ENCODE measurements at regions not wholly inside any gene's neighbourhood (a gene's known extent, or its start where the extent isn't known, plus 50 kb on each side); places are given as distances from the start of the nearest gene placed in this dataset.

DNA sequence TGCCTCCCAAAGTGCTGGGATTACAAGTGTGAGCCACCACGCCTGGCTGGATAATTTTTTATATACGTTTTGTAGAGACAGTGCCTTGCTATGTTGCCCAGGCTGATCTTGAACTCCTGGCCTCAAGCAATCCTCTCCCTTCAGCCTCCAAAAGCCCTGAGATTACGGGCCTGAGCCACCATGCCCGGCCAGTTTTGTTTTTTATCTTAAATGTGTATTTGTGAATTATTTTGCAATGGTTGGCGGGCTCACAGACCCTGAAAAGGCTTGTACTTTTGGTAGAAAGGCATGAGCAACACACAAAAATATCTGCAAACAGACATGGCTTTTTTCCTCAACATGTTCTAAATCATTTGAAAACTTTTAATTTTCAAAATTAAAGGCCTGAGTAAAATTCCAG, 73.4 kb upstream of the TMEM18 start:
- no peak for DNase-seq

DNA sequence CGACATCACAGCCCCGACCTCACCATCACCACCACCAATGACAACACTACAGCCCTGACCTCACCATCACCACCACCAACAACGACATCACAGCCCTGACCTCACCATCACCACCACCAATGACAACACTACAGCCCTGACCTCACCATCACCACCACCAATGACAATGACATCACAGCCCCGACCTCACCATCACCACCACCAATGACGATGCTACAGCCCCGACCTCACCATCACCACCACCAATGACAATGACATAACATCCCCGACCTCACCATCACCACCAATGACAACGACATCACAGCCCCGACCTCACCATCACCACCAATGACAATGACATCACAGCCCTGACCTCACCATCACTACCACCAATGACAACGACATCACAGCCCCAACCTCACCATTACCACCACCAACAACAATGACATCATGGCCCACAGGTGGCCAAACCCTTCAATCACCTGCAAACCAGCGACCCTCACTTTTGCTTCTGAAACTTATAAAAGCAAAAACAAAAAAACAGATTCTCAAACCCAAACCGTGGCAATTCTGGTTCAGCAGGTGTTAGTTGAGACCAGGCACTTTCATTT, 70.7 kb upstream of the TMEM18 start:
- DNase-seq, result no peak

DNA sequence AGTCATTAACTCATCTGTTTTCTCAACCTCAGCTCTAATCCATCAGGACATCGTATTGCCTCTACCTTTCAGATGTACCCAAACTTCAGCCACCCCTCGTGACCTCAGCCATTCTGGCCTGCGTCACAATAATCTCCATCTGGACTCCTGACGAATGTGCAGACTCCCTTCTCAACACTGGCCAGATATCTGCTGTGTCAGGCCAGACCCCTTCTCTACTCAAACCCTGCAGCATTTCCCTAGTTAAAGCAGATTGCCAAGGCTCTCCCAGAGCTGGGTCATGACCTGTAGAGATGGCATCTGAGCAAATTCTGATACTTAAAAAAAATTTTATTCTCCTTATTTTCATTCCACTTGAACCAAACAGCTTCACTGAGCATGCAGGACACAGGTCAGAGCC, 69.5 kb upstream of the TMEM18 start:
- no peak for DNase-seq

DNA sequence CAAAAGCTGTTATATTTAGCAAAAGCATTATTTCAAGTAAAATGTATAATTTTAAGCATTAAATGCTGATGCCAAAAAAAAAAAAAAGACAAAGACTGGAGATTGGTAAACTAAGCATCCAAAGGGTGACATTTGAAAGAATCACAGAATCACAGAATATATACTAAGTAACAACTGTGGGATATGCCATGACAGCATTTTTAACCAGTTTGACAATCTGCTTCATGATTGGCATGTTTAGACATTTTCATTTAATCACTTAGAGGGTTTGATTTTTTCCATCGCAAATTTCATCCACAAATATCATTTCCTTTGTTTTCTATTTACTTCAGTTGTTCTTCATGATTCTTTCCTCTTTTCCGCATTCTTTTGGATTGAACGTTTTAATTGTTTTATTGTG, 66.9 kb upstream of the TMEM18 start:
- no peak for DNase-seq

DNA sequence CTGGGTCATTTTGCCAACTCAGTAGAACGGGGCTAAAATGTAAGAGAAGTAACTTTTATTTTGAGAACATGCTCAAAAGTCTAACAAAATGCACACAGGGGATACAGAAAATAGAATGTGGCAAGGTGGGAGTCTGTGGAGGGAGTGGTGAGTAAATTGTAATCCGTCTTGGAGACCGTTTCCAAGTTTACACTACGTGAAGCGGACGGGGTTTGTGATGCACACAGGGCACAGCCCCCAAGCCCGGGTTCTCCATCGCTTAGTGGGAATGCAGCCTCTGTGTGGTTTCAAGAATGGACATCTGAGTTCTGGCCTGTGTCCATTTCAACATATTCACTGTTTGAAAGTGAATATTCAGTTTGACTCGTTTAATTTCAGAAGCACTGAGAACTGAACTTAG, 65.0 kb upstream of the TMEM18 start:
- no peak for DNase-seq

DNA sequence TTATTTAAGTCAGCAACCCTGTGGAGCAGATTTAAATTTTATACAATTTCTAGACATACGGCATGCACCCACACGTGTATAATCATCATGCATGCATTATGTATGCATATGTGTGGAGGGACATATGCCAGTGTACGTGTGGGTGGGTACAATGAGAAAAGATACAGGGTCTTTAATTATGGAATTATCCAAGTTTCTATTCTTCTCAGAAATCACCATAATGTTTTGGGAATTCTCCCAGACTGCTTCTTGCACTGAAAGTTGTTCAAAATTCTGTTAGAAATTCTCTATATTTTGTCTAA, 63.9 kb upstream of the TMEM18 start:
- no peak for DNase-seq

DNA sequence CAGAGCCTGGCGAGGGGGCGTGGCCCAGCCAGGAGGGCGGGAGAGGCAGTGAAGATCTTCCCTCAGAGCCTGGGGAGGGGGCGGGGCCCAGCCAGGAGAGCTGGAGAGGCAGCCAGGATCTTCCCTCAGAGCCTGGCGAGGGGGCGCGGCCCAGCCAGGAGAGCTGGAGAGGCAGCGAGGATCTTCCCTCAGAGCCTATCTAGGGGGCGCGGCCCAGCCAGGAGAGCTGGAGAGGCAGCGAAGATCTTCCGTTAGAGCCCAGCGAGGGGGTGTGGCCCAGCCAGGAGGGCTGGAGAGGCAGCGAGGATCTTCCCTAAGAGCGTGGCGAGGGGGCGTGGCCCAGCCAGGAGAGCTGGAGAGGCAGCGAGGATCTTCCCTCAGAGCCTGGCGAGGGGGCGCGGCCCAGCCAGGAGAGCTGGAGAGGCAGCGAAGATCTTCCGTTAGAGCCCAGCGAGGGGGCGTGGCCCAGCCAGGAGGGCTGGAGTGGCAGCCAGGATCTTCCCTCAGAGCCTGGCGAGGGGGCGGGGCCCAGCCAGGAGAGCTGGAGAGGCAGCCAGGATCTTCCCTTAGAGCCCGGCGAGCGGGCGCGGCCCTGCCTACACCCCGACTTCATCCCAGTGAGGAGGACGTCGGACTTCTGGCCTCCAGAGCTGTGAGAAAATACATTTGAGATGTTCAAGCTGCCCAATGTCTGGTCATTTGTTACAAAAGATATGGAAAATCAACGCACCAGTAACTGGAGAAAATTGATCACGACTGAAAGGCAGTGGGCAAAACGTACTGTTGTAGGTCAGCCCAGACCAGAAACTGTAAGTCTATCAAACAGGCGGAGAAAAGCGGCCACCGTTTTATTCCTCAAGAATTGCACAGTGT, 63.4 kb upstream of the TMEM18 start:
- peak; percentile 38 to 83 (median 76) for DNase-seq

DNA sequence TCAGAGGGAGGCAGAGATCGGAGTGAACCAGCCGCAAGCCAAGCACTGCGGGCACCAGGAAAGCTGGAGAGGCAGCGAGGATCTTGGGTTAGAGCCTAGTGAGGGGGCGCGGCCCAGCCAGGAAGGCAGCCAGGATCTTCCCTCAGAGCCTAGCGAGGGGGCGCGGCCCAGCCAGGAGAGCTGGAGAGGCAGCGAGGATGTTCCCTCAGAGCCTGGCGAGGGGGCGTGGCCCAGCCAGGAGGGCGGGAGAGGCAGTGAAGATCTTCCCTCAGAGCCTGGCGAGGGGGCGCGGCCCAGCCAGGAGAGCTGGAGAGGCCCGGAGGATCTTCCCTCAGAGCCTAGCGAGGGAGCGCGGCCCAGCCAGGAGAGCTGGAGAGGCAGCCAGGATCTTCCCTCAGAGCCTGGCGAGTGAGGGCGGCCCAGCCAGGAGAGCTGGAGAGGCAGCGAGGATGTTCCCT, 62.7 kb upstream of the TMEM18 start:
- DNase-seq, result peak in 1 of 3 donors; percentile 42

DNA sequence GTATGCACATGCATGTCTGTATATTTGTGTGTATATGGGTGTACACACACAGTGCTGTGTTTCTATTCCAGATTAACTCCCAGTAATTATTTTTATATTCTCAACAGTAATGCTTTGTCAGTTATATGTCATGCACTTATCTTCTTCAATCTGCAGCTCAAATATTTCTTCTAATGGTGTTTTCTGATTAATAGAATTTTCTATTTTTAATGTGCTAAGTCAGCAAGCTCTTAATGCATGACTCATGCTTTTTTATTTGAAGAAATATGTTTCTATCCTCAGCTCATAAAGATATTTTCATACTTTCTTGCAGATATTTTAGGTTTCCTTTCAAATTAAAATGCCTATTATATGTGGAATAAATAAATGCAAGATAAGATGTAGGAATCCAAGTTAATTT, 59.7 kb upstream of the TMEM18 start:
- no peak for DNase-seq

DNA sequence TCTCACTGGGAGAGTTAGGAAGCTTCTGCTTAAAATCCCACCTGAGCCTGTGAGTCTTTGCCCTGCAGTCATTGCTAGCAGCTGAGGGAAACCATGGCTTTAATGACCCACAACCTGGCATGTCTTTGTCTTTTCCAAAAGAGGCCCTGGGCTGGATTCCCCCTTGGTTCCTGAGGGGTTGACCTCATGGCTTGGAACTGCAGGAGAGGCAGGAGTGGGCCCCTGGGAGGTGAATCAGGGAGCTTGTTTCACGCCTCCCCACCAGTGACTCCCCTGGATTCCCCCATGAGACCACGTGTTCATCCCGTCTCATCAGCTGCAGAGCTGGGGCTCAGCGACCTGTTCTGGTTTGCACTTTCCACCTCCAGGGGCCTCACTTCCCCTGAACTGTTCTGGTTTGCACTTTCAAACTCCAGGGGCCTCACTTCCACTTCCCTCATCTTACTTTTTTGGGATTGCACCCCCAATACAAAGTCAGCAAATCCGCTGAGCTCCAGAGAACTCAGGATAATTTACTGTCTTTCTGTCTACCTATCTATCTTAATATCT, 58.5 kb upstream of the TMEM18 start:
- DNase-seq, result peak in 1 of 3 donors; percentile 10

DNA sequence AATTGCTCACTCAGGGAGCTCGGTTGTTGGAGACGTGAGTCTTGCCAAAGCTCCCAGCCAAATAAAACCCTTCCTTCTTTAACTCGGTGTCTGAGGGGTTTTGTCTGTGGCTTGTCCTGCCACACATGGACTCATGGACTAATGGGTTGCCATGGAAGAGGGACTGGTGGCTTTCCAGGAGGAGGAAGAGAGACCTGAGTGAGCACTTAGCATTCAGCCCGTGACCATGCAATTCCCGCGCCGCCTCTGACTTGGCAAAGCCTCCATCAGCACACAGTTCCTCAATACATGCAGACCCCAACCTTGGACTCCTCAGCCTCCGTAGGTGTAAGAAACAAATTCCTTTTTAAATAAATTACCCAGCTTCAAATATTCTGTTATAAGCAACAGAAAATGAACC, 57.3 kb upstream of the TMEM18 start:
- DNase-seq, result no peak

DNA sequence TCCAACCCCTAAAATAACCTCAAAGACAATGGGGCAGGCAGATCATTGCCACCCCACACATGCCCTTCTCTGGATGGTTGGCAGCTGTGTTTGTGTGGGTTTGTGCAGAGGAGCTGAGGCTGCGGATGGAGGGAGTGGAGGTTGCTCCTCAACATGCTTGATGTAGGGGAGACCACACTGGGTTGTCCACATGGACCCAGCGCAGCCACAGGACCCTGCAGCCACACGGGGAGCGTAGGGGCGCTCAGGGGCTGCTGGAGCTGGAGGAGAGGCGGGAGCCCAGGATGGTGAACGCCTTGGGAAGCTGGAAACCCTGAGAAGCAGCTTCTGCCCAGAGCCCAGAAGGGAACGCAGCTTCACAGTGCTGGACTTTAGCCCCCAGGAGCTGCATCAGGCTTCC, 56.3 kb upstream of the TMEM18 start:
- no peak for DNase-seq

DNA sequence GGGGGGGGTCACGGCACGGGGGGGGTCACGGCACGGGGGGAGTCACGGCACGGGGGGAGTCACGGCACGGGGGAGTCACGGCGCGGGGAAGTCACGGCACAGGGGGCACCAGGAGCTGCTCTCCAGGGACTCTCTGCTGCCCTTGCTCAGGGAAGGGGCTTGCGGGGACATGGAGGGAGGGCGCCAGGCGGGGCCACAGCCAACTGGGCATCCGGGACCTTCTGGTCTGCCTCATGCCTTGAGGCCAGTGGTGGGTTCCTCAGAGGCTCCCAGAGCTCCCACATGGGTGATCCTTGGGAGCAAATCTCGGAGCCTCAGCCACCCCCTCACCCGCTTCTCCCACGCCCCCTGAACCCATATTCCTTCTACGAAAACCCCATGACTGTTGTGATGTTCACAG, 55.8 kb upstream of the TMEM18 start:
- DNase-seq, result no peak

DNA sequence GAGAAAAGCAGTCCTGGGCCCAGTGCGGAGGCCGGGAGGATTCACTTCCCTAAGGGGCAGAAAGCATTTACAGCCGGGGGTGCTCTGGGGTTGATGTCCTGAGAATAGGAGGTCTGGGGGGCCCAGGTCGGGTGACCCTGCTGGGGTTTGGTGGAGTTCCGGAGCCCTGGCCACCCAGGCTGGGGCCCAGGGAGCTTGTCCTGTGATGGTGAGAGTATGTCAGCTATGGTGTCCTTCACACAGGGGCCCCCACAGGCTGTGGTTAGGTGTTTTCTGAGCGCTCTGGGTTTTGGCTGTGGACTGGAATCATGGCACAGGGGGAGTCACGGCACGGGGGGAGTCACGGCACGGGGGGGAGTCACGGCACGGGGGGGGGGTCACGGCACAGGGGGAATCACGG, 54.5 kb upstream of the TMEM18 start:
- DNase-seq, result peak in 1 of 3 donors; percentile 6

DNA sequence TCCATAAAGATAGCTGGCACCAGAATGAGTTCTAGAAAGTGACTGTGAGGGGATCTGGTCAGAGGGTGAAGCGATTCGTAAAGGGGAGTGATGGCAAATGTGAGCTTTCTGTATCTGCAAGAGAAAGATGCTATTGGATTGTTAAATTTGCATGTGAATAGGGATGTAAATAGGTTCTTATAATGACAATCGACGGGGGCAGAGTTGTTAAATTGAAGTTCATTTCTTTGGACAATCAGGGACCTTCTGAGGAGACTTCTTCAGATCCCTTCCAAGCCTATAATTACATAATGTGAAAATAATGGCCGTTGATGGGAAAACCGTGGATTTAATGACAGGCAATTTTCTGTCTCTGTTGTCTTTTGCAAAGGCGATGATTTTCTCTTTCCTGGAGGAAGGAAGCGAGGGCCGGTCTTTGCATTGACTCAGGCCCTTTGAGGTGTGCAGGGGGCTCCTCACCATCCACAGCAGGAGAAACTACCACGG, 52.2 kb upstream of the TMEM18 start:
- DNase-seq, result no peak

DNA sequence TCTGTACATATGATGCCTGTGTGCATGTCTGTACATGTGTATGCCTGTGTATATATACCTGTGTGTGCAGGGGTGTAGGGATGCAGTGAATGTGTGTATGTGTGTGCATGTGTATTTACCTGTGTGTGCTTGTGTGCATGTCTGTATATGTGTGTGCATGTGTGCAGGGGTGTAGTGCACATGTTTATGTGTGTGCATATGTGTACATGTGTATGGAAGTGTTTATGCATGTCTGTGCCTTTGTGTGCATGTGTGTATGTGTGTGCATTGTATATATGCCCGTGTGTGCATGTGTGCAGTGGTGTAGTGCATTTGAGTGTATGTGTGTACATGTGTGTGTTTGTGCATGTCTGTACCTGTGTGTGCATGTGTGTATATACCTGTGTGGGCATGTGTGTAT, 51.0 kb upstream of the TMEM18 start:
- DNase-seq, result no peak

DNA sequence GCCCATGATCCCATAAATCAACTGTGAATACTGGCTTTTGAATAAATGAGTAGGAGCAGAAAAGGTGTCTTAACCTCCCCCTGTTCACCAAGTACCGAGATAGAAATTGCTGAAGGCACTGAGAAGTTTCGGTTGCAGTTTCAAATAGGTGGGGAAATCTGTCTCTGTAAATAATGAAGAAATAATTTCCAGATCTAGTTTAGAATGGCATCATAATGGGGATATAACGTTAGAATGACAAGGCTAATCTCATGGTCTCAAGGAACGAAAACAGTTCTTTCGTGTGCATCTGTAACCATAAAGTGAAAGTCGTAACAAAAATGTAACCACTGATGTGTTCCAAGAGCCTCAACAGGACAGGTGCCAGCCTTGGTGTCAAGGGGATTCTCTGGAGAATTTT, 49.9 kb upstream of the TMEM18 start:
- no peak for DNase-seq
